GM12892 (cell line): ENCODE measurements at regions not wholly inside any gene's neighbourhood (a gene's known extent, or its start where the extent isn't known, plus 50 kb on each side); places are given as distances from the start of the nearest gene placed in this dataset.

Experiments
- POLR2A ChIP-seq: IDR thresholded peaks from 2 replicates; pipeline ENCODE4 v1.6.1; 2011; ENCODE audit warnings: low read depth, low read length, control low read depth
- POLR2AphosphoS5 ChIP-seq: IDR thresholded peaks from 2 replicates; pipeline ENCODE4 v1.6.1; 2011; ENCODE audit warnings: low read depth, low read length, control low read depth
- TAF1 ChIP-seq: IDR thresholded peaks from 2 replicates; pipeline ENCODE4 v1.6.1; 2011; ENCODE audit warnings: low read depth, mild to moderate bottlenecking, control low read depth, low read length, borderline replicate concordance

DNA sequence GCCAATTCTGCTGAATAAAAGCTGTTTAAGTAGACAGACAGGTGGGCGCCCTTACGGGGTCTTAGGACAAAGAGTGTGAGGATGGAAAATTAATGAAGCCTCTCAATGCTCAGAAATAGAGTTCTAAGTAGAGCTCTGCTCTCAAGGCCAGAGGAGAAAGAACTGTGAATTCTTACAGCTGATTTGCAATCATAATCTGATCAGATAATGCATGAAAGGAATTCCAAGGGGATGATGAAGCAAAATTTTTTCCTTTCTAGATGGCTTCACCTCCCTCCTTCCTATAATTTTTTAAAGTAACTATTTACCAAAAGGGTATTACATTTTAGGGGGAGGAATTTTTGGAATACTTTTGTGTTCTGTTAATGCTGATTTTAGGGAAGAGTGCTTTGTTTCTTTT lies 308.1 kb upstream of the HS3ST5 start:
- TF ChIP-seq POLR2AphosphoS5 = no peak
- no peak for TF ChIP-seq POLR2A
- no peak for TF ChIP-seq TAF1
